GM21367 (cell line): ENCODE measurements at regions not wholly inside any gene's neighbourhood (a gene's known extent, or its start where the extent isn't known, plus 50 kb on each side); places are given as distances from the start of the nearest gene placed in this dataset.
"Not testable (repeated sequence)": the region's sequence is repeated elsewhere in the genome, so short reads cannot be mapped to it uniquely, and the experiment has no call there.

Experiments used
- ATAC-seq: cut with Tn5 transposase; IDR thresholded peaks from one replicate; pipeline ENCODE4 v1.9.1; 2021; ENCODE audit not compliant: unreplicated experiment

DNA sequence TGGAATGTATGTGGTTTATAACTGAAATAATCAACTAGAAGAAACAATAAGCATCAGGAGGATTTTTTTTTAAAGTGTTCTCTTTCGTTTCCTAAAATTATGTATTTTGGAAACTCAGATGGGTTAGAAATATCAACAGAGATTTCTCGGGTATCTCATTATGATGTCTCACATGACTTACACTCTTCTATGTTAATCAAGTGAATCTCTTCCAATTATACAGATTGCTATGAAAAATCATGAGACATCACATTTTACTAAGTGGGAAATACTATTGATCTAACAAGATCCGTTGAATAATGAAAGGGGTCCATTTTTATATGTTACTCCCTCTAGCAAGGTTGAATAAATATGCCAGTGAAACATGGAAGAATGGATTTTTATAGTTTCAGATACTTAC lies 54.7 kb upstream of the NRIP1 start:
- no peak for ATAC-seq

GRCh38 chr21:15121097-15121654 lies 56.4 kb upstream of the NRIP1 start:
- ATAC-seq: no peak

GRCh38 chr21:15121655-15122120 lies 56.9 kb upstream of the NRIP1 start:
- ATAC-seq: no peak

DNA sequence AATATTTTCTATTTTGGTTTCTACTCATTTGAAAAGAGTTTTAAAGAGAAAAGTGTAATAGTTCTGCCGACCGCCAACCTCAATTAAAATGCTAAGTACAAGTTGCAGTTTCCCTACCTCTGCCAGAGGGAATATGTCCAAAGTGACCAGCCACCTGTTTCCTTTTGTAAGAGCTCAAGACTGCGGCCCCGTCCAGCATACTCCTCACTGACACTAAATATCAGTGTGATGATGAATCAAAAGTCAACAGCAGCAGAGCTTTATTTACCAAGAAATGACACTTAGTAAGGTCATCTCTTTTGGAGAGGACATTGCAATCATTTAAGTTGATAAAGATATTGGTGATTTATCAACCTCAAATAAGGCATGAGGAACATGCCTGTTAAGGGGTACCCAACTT lies 57.4 kb upstream of the NRIP1 start:
- ATAC-seq: no peak

DNA sequence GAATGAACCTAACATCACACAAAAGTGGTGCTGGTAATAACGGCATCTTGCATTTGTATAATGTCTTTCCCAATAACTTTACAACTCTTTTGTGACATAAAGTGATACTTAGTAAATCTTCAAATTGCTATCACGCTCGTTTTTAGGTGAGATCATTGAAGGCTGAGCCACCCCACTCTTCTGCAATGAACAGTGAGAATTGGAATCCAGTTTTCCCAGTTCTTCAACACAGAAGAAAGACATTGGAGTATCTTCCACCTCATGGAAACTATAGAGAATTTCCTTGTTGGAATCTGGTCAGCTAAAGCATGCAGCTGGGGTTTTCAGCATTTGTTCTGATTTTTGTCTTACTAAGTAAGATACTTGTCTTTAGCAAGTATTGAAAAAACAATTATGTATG lies 59.9 kb upstream of the NRIP1 start:
- ATAC-seq: no peak

GRCh38 chr21:15126948-15127347 lies 62.1 kb upstream of the NRIP1 start:
- ATAC-seq: no peak

DNA sequence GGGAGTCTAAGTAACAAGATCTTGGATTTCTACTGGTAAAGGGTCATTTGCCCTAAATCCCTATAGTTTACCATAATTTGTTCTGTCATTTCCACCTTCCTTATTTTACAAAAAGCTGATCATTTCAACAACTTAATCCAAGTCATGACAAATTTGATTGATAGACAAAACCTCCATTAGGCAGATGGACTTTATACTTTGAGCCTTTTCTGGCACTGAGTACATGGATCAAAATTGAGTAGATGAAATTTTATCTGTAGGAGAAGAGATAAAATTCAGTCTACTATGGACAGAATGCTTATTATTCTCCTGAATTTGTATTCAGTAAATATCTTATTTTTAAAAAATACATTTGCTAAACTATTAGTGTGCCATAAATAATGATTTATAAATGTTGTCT lies 62.6 kb upstream of the NRIP1 start:
- no peak for ATAC-seq

- ATAC-seq: no peak
Measured at GRCh38 chr21:15128267-15128666, 63.5 kb upstream of the NRIP1 start.

DNA sequence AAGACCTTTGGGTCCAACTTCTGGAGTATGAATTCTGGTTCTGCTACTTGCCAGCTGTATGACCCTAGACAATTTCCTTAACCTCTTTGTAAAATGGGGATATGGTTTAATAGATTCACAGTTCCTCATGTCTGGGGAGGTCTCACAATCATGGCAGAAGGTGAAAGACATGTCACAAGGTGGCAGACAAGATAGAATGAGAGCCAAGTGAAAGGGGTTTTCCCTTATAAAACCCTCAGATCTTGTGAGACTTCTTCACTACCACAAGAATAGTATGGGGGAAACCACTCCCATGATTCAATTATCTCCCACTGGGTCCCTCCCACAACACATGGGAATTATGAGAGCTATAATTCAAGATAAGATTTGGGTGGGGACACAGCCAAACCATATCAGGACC lies 63.9 kb upstream of the NRIP1 start:
- ATAC-seq: not testable (repeated sequence)

- ATAC-seq: no peak
Measured at GRCh38 chr21:15130326-15130725, 65.5 kb upstream of the NRIP1 start.

GRCh38 chr21:15130751-15131150 lies 66.0 kb upstream of the NRIP1 start:
- ATAC-seq: no peak

- ATAC-seq: no peak
Measured at GRCh38 chr21:15132781-15133180, 68.0 kb upstream of the NRIP1 start.

DNA sequence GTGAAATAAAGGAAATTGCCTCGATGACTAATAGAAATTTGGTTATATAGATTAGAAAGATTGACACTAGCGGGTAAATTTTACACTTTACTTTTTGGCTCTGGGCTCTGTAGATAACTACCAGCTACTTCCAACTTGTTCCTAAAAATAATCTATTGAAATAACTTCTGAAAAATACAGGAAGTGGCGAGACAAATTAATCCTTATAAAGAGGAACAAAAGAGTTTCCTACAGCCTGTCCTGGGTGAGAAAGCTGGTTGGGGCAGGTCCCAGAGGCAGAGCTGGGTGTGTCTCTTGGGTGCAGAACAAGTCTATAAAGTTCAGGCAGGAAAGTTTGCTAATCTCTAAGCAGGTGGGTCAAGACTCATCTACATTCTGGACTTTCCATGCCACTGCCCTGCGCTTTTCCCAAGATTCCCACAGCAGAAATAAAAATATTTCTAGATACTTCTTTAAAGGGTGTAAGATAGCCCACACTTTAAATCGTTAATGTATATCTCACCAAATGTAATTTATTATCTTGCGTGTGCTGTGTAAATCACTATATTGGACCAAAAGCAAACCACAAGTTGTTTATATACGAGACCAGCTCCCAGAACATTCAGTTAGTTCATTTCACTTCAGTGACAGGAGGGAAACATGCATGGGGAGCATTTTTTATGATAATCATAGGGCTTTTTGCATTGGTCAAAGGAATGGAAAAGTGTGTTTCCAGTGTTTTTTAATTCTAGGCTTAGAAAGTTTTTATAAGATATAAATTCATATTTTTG lies 70.1 kb upstream of the NRIP1 start:
- ATAC-seq: no peak

- no peak for ATAC-seq
Measured at GRCh38 chr21:15135867-15136629, 71.2 kb upstream of the NRIP1 start.

DNA sequence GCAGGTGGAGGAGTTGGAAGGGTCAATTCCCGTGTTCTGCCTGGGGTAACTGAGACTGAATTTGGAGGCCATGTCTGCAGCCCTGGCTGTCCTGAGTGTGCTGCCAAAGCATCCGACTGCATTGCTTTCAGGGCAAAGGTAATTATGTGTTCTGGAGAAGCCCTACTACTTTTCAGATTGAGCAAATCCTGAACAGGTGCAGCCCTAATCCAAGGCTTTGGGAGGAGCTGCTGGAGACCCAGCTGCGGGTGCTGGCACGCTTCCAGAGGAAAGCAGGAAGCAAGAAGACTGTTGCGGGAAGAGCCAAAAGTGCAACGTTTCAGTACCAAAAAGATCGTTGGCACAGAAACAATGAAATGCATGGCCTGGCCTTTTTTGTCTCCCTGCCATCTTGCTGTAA lies 73.7 kb upstream of the NRIP1 start:
- no peak for ATAC-seq

DNA sequence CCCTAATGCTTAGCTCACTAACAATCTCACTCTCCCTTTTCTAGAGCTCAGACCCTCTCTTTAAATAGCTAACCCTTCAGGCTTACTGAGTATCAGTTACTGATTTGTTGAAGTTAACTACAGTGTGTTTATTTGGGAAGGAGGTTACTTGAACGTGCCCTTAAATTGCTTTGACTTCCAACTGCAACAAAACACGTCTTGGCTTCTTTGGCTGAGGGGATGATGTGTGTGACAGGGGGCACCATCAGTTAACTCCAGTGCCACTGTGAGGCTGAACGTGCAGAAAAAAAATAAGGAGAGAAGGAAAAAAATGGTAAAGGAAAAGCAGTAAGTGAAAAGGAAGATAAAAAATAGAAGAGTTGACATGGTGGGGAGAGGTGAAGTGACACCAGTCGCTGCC lies 75.1 kb upstream of the NRIP1 start:
- ATAC-seq: no peak

- ATAC-seq: no peak
Measured at GRCh38 chr21:15140321-15141019, 75.7 kb upstream of the NRIP1 start.

DNA sequence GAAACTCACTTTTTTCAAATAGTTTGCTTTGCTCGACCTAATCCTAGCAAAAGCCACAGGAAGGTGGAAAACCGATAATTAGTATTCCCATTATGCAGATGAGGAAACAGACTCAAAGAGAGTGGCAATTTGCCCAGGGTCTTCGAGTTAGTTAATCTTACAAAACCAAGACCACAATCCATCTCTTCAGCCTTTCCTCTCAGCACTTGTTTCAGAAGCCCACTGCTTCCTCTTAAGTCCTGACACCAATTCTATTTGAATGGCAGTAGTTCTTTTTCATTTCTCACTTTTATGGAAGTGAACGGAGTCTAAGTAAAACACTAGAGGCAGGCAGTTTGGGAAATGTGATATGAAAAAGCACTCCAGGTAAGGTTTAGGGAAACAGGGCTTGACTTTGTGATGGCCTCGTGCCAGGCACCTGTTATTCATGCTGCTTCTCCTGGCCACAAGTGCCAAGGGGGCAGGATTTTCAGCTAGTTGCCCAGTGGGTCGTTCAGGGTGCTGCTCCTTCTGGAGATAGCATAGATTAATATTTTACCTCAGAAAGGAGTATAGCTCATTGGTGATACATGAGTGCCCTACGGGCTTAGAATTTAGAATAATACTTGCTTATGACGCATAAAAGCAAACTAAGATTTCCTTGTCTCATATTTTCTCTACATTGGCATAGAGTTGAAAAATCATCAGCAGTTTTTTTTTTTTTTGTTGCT lies 76.6 kb upstream of the NRIP1 start:
- ATAC-seq: no peak

DNA sequence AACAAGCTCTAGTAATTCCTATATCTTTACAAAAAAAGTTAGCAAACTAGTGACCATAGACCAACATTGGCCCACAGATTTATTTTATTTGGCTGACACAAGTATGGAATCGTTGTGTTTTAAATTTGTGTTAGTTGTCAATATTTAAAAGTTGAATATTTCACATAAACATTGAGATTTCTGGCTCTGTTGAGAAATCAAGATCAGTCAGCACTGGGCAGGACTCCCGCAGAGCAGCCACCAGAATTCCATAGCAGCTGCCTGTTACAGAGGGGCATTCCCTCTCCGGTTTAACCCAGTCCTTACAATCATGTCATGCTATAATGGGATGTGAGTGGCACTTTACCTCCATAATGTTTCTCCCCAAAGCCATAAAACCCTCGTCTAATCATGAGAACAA lies 79.2 kb upstream of the NRIP1 start:
- ATAC-seq: no peak

DNA sequence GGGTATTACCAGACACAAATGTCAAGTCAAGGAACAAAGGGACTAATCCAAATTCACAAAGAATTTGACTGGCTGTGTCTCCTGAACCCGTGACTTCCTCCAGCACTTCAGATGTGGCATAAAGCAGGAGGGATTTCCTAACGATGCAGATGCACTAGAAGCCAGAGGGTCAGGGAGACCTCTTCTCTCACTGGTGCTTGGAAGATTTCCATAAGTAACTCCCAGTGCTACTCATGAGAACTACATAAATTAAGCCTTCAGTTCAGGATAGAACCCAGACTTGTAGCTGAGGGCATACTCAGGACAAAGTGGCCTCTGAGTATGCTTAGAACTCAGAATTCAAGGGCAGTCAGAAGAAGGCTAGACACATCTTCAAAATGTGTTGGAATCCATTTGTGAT lies 83.6 kb upstream of the NRIP1 start:
- ATAC-seq: no peak
